PC-3 (cell line): ENCODE measurements at regions not wholly inside any gene's neighbourhood (a gene's known extent, or its start where the extent isn't known, plus 50 kb on each side); places are given as distances from the start of the nearest gene placed in this dataset.

Experiments
- CTCF ChIP-seq: fragments of 300-600 bp; sonication (generic); conservative IDR thresholded peaks from 2 replicates; pipeline ENCODE4 v1.5.1; 2017; ENCODE audit warnings: antibody characterized with exemption, low read depth, mild to moderate bottlenecking, low read length
- EZH2 ChIP-seq: fragments of 300-600 bp; sonication (generic); IDR thresholded peaks from one replicate; pipeline ENCODE4 v1.6.1; 2017; ENCODE audit warnings: antibody characterized with exemption, mild to moderate bottlenecking, low read length; ENCODE audit not compliant: unreplicated experiment

DNA sequence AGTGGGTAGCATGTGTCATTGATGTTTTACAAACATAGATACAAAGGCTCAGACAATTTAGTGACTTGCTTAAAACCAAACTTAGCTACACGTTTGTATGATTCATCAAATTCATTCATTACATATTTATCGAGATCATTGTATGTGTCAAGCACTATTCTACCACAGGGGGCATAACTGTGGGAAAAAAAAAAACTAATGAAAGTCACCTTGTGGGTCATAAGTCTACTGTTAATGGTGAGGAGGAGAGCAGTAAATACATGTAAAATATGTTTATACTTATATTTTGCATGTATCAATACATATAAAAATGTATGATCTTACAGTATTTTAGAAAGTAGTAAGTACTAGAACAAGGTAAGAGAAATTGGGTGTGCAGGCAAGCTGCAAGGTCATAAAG lies 933.8 kb downstream of the IPMK start:
- TF ChIP-seq CTCF: peak; percentile 49
- no peak for TF ChIP-seq EZH2
